Esophagus muscularis mucosa (tissue), 4 donors: ENCODE measurements at regions not wholly inside any gene's neighbourhood (a gene's known extent, or its start where the extent isn't known, plus 50 kb on each side); places are given as distances from the start of the nearest gene placed in this dataset.

Source experiments
- DNase-seq: peaks from one replicate; pipeline ENCODE4 v3.0.0-alpha.2; 2017; ENCODE audit errors: extremely low spot score
- H3K27ac ChIP-seq, 4 donors: fragments of 200-600 bp; sonication (generic); replicated peaks in 1 of 4; 1 replicate in 3 of 4; 2 replicates in 1 of 4; pipeline ENCODE4 v1.5.1; 2016 to 2019; ENCODE audit warnings: mild to moderate bottlenecking in 1 of 4
- H3K27me3 ChIP-seq, 4 donors: fragments of 200-600 bp; sonication (generic); one replicate each; pipeline versions ENCODE4 v1.5.1 to v1.6.0; 2016 to 2019
- H3K36me3 ChIP-seq, 4 donors: fragments of 200-600 bp; sonication (generic); one replicate each; pipeline ENCODE4 v1.5.1; 2016 to 2019
- H3K4me1 ChIP-seq, 4 donors: fragments of 200-600 bp; sonication (generic); one replicate each; pipeline ENCODE4 v1.5.1; 2016 to 2019
- H3K4me3 ChIP-seq, 4 donors: fragments of 200-600 bp; sonication (generic); 1 replicate in 2 of 4; 2 replicates in 2 of 4; pipeline ENCODE4 v1.5.1; 2016 to 2019; ENCODE audit warnings: mild to moderate bottlenecking in 4 of 4, moderate library complexity in 1 of 4
- H3K9me3 ChIP-seq, 4 donors: fragments of 200-600 bp; sonication (generic); 1 replicate in 3 of 4; 2 replicates in 1 of 4; pipeline ENCODE4 v1.5.1; 2016 to 2019
- CTCF ChIP-seq, 3 experiments: fragments of 200-600 bp in 2 of 3; fragments of 450-650 bp in 1 of 3; sonication (generic) in 2 of 3; IDR thresholded peaks; one replicate each; pipeline ENCODE4 v1.5.1; 2017 to 2019; ENCODE audit warnings: antibody characterized with exemption in 3 of 3, mild to moderate bottlenecking in 2 of 3, moderate library complexity in 1 of 3
- EP300 ChIP-seq: sonication (generic); formaldehyde crosslinking; IDR thresholded peaks from one replicate; pipeline ENCODE4 v1.6.1; 2017; ENCODE audit warnings: antibody characterized with exemption
- POLR2A ChIP-seq: fragments of 450-650 bp; IDR thresholded peaks from one replicate; pipeline ENCODE4 v1.6.1; 2017; ENCODE audit warnings: antibody characterized with exemption, moderate library complexity, mild to moderate bottlenecking, low read depth
- POLR2AphosphoS5 ChIP-seq, 2 donors: sonication (generic); formaldehyde crosslinking; IDR thresholded peaks; one replicate each; pipeline ENCODE4 v1.6.1; 2017; ENCODE audit warnings: antibody characterized with exemption in 2 of 2
- WGBS: methylation state at CpG from one replicate; pipeline ENCODE4 v1.1.5; 2018; 5-methylcytosine and 5-hydroxymethylcytosine counted together
- intact Hi-C: fragments of 100-400 bp; cut with DNase I; formaldehyde crosslinking; loops from one replicate; pipeline ENCODE4 v1.15.1; 2023

DNA sequence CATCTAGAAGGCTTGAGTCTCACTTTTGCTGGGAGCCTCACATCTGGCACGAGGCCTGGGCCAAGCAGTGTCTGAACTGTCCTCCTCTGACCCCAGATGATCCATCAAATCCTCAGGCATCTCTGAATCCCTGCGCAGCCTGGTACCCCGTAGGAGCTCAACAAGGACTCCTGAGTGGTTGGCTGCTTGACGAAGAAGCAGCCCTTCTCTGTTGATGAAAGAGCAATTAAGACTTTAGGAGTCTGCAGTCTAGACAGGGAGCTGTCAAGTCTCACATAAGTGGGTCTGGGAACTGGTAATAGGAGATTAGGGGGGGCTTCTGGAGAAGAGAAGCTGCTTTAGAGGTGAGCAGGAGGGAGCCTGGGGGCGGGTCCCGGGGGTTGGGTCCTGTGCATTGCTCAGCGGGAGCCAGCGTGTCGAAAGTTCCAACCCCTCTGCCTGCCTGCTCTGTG lies 326.0 kb downstream of the RPS24 start:
- DNase-seq, result no peak
- intact Hi-C loops, result no loop called here

GRCh38 chr10:78360284-78360683 lies 326.6 kb downstream of the RPS24 start:
- TF ChIP-seq POLR2A, result no peak
- TF ChIP-seq POLR2AphosphoS5 (IDR thresholded peaks at IDR 0.05), result no peak
- no peak for TF ChIP-seq CTCF (IDR thresholded peaks at IDR 0.05)
- TF ChIP-seq EP300, result no peak
- intact Hi-C loops, result no loop called here
- Histone ChIP-seq H3K9me3 (no peaks in the 10 kb centered on the region), H3K4me3 (no peak overlapping the region), H3K4me1 (peaks cover 0 to 21% (median 15%) of the 10 kb centered on the region in 4 donors), H3K27ac (no peak overlapping the region), H3K27me3 (no peaks in the 10 kb centered on the region), H3K36me3 (no peaks in the 10 kb centered on the region)
- WGBS, result 98% methylated on average over 4 of the region's 6 CpGs
- DNase-seq, result no peak

More for the DNA sequence above, 326.0 kb downstream of the RPS24 start:
- Histone ChIP-seq H3K4me3 (no peak overlapping the region), H3K4me1 (peaks cover 0 to 21% (median 14%) of the 10 kb centered on the region in 4 donors), H3K27ac (no peak overlapping the region), H3K36me3 (no peaks in the 10 kb centered on the region), H3K27me3 (no peaks in the 10 kb centered on the region), H3K9me3 (no peaks in the 10 kb centered on the region)
- 59% methylated on average over 9 of the region's 9 CpGs for WGBS
- TF ChIP-seq POLR2A (no peak), CTCF (IDR thresholded peaks at IDR 0.05) (no peak), EP300 (no peak)

DNA sequence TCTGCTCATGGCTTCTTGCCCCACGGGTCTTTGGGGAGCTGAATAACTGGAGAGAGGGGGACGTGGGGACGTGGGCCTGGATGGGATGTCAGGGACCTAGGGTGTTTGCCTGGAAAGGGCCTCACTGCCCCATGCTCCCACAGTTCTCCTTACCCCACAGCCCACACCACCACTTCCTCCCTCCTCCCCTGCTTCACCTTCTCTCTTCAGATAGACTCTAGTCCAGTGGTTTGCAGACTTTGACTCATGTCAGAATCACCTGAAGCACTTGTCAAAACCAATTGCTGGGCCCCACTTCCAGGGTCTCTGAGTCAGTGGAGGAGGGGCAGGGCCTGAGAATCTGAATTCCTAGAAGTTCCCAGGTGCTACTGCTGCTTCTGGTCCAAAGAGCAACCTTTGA lies 327.4 kb downstream of the RPS24 start:
- intact Hi-C loops, result no loop called here
- Histone ChIP-seq H3K4me1 (peaks cover 0 to 27% (median 20%) of the 10 kb centered on the region in 4 donors), H3K4me3 (no peak overlapping the region), H3K36me3 (no peaks in the 10 kb centered on the region), H3K27ac (no peak overlapping the region), H3K9me3 (no peaks in the 10 kb centered on the region), H3K27me3 (no peaks in the 10 kb centered on the region)
- no peak for DNase-seq
- 88% methylated on average over 3 of the region's 3 CpGs for WGBS
- TF ChIP-seq POLR2A (no peak), EP300 (no peak), POLR2AphosphoS5 (IDR thresholded peaks at IDR 0.05) (no peak), CTCF (IDR thresholded peaks at IDR 0.05) (no peak)

DNA sequence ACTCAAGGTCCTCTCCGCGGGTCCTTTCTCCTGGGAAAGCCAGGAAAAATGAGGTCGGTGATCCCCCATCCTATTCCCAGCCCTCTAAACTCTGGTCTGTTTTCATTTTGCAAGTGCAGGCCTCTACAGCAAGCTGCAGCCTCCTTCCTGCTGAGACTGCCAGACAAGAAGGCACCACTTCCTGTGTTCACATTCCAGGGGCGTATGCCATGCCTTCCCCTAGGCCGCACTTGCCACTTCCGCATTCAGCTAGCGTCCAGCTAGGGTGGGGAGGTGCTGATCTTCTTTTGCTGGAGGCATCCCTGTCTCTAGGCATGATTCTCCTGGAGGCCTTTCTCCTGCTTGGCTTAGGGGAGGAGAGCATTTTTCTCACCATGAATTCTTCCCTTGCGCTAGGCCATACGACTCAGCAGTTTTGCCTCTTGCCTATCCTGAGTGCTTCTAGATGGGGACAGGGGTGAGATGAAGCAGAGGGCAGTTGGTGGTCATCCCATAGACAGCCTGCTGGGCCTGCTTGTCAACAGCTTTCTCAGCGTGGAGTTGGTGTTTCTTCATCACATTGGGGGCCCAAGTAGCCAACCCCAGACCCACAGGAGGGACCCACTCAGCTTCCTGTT lies 328.9 kb downstream of the RPS24 start:
- intact Hi-C loops, result no loop called here
- Histone ChIP-seq H3K4me3 (no peak overlapping the region), H3K27ac (no peak overlapping the region), H3K9me3 (no peaks in the 10 kb centered on the region), H3K4me1 (peaks cover 0 to 33% (median 26%) of the 10 kb centered on the region in 4 donors), H3K27me3 (no peaks in the 10 kb centered on the region), H3K36me3 (no peaks in the 10 kb centered on the region)
- no peak for DNase-seq
- 77% methylated on average over 10 of the region's 10 CpGs for WGBS
- TF ChIP-seq POLR2AphosphoS5 (IDR thresholded peaks at IDR 0.05) (no peak), EP300 (no peak), POLR2A (no peak), CTCF (IDR thresholded peaks at IDR 0.05) (no peak)

- Histone ChIP-seq H3K4me3 (no peak overlapping the region), H3K36me3 (no peaks in the 10 kb centered on the region), H3K27me3 (no peaks in the 10 kb centered on the region), H3K9me3 (no peaks in the 10 kb centered on the region), H3K4me1 (peaks cover 0 to 39% (median 32%) of the 10 kb centered on the region in 4 donors), H3K27ac (no peak overlapping the region)
- DNase-seq, result no peak
- WGBS, result 97% methylated on average over 4 of the region's 4 CpGs
- no peak for TF ChIP-seq EP300
- TF ChIP-seq POLR2AphosphoS5 (IDR thresholded peaks at IDR 0.05), result no peak
- no peak for TF ChIP-seq POLR2A
- no peak for TF ChIP-seq CTCF (IDR thresholded peaks at IDR 0.05)
- intact Hi-C loops, result no loop called here
Observed at GRCh38 chr10:78363190-78363589, 329.5 kb downstream of the RPS24 start.
